ENCODE measurements at regions not wholly inside any gene's neighbourhood (a gene's known extent, or its start where the extent isn't known, plus 50 kb on each side); places are given as distances from the start of the nearest gene placed in this dataset.

DNA sequence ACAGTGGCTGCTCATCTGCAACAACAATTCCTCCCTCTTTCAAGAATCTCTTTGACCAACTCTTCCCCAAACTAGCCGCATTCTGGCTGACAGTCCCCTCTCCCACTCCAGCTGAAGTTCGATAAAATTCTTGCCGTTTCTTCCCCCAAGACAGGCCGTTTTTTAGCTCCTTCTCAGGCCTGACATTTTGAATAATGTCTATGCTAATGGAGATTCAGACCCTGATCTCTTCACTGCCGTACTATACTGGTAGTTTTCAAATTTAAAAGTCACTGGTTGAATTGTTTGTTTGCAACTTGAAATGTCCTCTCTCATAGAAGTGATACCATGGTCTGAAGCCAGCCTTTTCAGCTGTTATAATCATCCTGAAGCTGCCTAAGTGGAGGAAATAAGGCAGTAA, 65.9 kb upstream of the AMN1 start:
- TF ChIP-seq, protein P1, sequence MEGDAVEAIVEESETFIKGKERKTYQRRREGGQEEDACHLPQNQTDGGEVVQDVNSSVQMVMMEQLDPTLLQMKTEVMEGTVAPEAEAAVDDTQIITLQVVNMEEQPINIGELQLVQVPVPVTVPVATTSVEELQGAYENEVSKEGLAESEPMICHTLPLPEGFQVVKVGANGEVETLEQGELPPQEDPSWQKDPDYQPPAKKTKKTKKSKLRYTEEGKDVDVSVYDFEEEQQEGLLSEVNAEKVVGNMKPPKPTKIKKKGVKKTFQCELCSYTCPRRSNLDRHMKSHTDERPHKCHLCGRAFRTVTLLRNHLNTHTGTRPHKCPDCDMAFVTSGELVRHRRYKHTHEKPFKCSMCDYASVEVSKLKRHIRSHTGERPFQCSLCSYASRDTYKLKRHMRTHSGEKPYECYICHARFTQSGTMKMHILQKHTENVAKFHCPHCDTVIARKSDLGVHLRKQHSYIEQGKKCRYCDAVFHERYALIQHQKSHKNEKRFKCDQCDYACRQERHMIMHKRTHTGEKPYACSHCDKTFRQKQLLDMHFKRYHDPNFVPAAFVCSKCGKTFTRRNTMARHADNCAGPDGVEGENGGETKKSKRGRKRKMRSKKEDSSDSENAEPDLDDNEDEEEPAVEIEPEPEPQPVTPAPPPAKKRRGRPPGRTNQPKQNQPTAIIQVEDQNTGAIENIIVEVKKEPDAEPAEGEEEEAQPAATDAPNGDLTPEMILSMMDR (IDR thresholded peaks at IDR 0.05): no peak
- TF ChIP-seq POLR2A (IDR thresholded peaks at IDR 0.05) (no peak), EP300 (IDR thresholded peaks at IDR 0.05) (no peak)

Measured in tibial nerve (tissue), 4 donors.